NAMALWA (cell line): ENCODE measurements at regions not wholly inside any gene's neighbourhood (a gene's known extent, or its start where the extent isn't known, plus 50 kb on each side); places are given as distances from the start of the nearest gene placed in this dataset.
A peak's percentile ranks its signal among the peaks of the same experiment; 100 is the strongest.

Source experiments
- DNase-seq: peaks from one replicate; pipeline ENCODE4 v3.0.0-alpha.2; 2015; ENCODE audit warnings: low spot score

GRCh38 chrX:794311-794710 is 163.7 kb downstream of the SHOX start:
- DNase-seq: no peak

GRCh38 chrX:793216-793770 is 162.7 kb downstream of the SHOX start:
- DNase-seq: no peak

GRCh38 chrX:791479-792034 is 161.0 kb downstream of the SHOX start:
- DNase-seq: no peak

- DNase-seq: no peak
Measured at GRCh38 chrX:790783-791360, 160.3 kb downstream of the SHOX start.

GRCh38 chrX:790041-790506 is 159.5 kb downstream of the SHOX start:
- no peak for DNase-seq

GRCh38 chrX:789096-789495 is 158.5 kb downstream of the SHOX start:
- no peak for DNase-seq

GRCh38 chrX:786441-786881 is 155.9 kb downstream of the SHOX start:
- no peak for DNase-seq

GRCh38 chrX:784829-785228 is 154.2 kb downstream of the SHOX start:
- no peak for DNase-seq

- DNase-seq: no peak
Measured at GRCh38 chrX:781224-782204, 150.9 kb downstream of the SHOX start.

GRCh38 chrX:776529-777230 is 146.1 kb downstream of the SHOX start:
- no peak for DNase-seq

- DNase-seq: no peak
Measured at GRCh38 chrX:776061-776460, 145.5 kb downstream of the SHOX start.

GRCh38 chrX:774536-774935 is 143.9 kb downstream of the SHOX start:
- DNase-seq: no peak

- DNase-seq: no peak
Measured at GRCh38 chrX:773292-774025, 142.9 kb downstream of the SHOX start.

- DNase-seq: no peak
Measured at GRCh38 chrX:771536-771935, 140.9 kb downstream of the SHOX start.

- no peak for DNase-seq
Measured at GRCh38 chrX:769796-770195, 139.2 kb downstream of the SHOX start.

- DNase-seq: no peak
Measured at GRCh38 chrX:768596-768995, 138.0 kb downstream of the SHOX start.

- no peak for DNase-seq
Measured at GRCh38 chrX:758917-759316, 128.3 kb downstream of the SHOX start.

GRCh38 chrX:750812-751211 is 120.2 kb downstream of the SHOX start:
- DNase-seq: no peak

GRCh38 chrX:750263-750662 is 119.7 kb downstream of the SHOX start:
- DNase-seq: peak; percentile 6

GRCh38 chrX:747176-747575 is 116.6 kb downstream of the SHOX start:
- DNase-seq: no peak

GRCh38 chrX:739611-740010 is 109.0 kb downstream of the SHOX start:
- DNase-seq: no peak
